Neural progenitor cell (in vitro differentiated cells): ENCODE measurements at regions not wholly inside any gene's neighbourhood (a gene's known extent, or its start where the extent isn't known, plus 50 kb on each side); places are given as distances from the start of the nearest gene placed in this dataset.
A peak's percentile ranks its signal among the peaks of the same experiment; 100 is the strongest.
"Not testable (repeated sequence)": the region's sequence is repeated elsewhere in the genome, so short reads cannot be mapped to it uniquely, and the experiment has no call there.

Source experiments
- DNase-seq: peaks from one replicate; pipeline ENCODE4 v3.0.0-alpha.2; 2016; ENCODE audit warnings: low spot score
- H2AFZ ChIP-seq: fragments of 200-600 bp; sonication (generic); replicated peaks from 2 replicates; pipeline ENCODE4 v1.6.1; 2016; ENCODE audit warnings: antibody characterized with exemption
- H3F3A ChIP-seq: fragments of 200-600 bp; sonication (generic); 2 replicates; pipeline ENCODE4 v1.6.1; 2016; ENCODE audit warnings: antibody characterized with exemption, low read depth
- H3K27ac ChIP-seq: fragments of 200-600 bp; sonication (generic); 2 replicates; pipeline ENCODE4 v1.5.1; 2016; ENCODE audit warnings: mild to moderate bottlenecking
- H3K27me3 ChIP-seq: fragments of 200-600 bp; sonication (generic); 2 replicates; pipeline ENCODE4 v1.6.1; 2016; ENCODE audit warnings: mild to moderate bottlenecking, moderate library complexity
- H3K36me3 ChIP-seq: fragments of 200-600 bp; sonication (generic); 2 replicates; pipeline ENCODE4 v1.5.1; 2016
- H3K4me1 ChIP-seq: fragments of 200-600 bp; sonication (generic); 2 replicates; pipeline ENCODE4 v1.6.1; 2016; ENCODE audit warnings: mixed run types
- H3K4me2 ChIP-seq: fragments of 200-600 bp; sonication (generic); 2 replicates; pipeline ENCODE4 v1.6.1; 2016
- H3K4me3 ChIP-seq: fragments of 200-600 bp; sonication (generic); 2 replicates; pipeline ENCODE4 v1.5.1; 2016
- H3K79me2 ChIP-seq: fragments of 200-600 bp; sonication (generic); 2 replicates; pipeline ENCODE4 v1.6.1; 2016; ENCODE audit warnings: low read depth
- H3K9ac ChIP-seq: fragments of 200-600 bp; sonication (generic); 2 replicates; pipeline ENCODE4 v1.6.1; 2016
- H3K9me3 ChIP-seq: fragments of 200-600 bp; sonication (generic); 2 replicates; pipeline ENCODE4 v1.5.1; 2016; ENCODE audit warnings: low read depth
- H4K20me1 ChIP-seq: fragments of 200-600 bp; sonication (generic); 2 replicates; pipeline ENCODE4 v1.6.1; 2016; ENCODE audit warnings: low read depth
- H3K27ac Mint-ChIP-seq: 3 replicates; pipeline ENCODE4 v1.8.0; 2021; ENCODE audit warnings: mixed read lengths
- H3K27me3 Mint-ChIP-seq: 2 replicates; pipeline ENCODE4 v1.8.0; 2022; ENCODE audit warnings: low read depth, mild to moderate bottlenecking, inconsistent platforms, moderate library complexity, mixed read lengths; ENCODE audit not compliant: insufficient read depth
- H3K36me3 Mint-ChIP-seq: 3 replicates; pipeline ENCODE4 v1.8.0; 2021; ENCODE audit warnings: mixed read lengths
- H3K4me1 Mint-ChIP-seq: 3 replicates; pipeline ENCODE4 v1.8.0; 2021; ENCODE audit warnings: mixed read lengths
- H3K4me3 Mint-ChIP-seq: 3 replicates; pipeline ENCODE4 v1.8.0; 2021; ENCODE audit warnings: mild to moderate bottlenecking, moderate library complexity, mixed read lengths
- H3K9me3 Mint-ChIP-seq: 3 replicates; pipeline ENCODE4 v1.8.0; 2020; ENCODE audit warnings: mixed read lengths
- EZH2 ChIP-seq: fragments of 200-600 bp; sonication (generic); IDR thresholded peaks from 2 replicates; pipeline ENCODE4 v1.6.1; 2017; ENCODE audit warnings: antibody characterized with exemption, mild to moderate bottlenecking, moderate library complexity
- EZH2phosphoT487 ChIP-seq: fragments of 200-600 bp; sonication (generic); IDR thresholded peaks from 2 replicates; pipeline ENCODE4 v1.6.1; 2017; ENCODE audit warnings: antibody characterized with exemption
- TF ChIP-seq, protein P1 (sequence below): fragments of 200-600 bp; sonication (generic); IDR thresholded peaks from 2 replicates; pipeline ENCODE4 v1.5.1; 2017; ENCODE audit warnings: antibody characterized with exemption, mild to moderate bottlenecking

DNA sequence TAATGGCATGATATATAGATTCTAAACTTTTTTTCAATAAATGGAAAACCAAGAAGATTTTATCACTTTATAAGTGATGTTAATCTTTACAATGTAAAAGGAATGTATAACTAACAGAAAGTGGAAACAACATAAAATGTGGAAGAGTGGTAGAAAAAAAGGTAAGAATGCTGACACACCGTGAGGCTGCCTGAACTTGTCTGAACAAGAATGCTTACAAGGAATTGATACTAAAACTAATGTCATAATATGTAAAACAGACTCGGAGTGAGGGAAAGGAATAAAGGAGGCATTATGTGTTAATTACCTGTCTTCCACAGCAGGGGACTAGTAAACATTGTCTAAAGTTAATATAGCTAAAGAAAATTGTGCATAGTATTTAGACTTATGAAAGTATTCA lies 958.8 kb upstream of the TMEFF2 start:
- Mint-ChIP-seq H3K27me3 (no peaks in the 10 kb centered on the region), H3K4me1 (no peaks in the 10 kb centered on the region), H3K27ac (no peak overlapping the region), H3K4me3 (no peak overlapping the region), H3K9me3 (no peaks in the 10 kb centered on the region), H3K36me3 (no peaks in the 10 kb centered on the region)
- Histone ChIP-seq H3K27ac (no peak overlapping the region), H3K27me3 (no peaks in the 10 kb centered on the region), H4K20me1 (no peaks in the 10 kb centered on the region), H3K4me1 (no peaks in the 10 kb centered on the region), H3K4me2 (no peak overlapping the region), H3F3A (no peaks in the 10 kb centered on the region), H3K9ac (no peak overlapping the region), H3K4me3 (no peak overlapping the region), H3K79me2 (no peaks in the 10 kb centered on the region), H3K36me3 (no peaks in the 10 kb centered on the region), H3K9me3 (no peaks in the 10 kb centered on the region), H2AFZ (no peak overlapping the region)
- TF ChIP-seq EZH2 = no peak
- TF ChIP-seq, protein P1, sequence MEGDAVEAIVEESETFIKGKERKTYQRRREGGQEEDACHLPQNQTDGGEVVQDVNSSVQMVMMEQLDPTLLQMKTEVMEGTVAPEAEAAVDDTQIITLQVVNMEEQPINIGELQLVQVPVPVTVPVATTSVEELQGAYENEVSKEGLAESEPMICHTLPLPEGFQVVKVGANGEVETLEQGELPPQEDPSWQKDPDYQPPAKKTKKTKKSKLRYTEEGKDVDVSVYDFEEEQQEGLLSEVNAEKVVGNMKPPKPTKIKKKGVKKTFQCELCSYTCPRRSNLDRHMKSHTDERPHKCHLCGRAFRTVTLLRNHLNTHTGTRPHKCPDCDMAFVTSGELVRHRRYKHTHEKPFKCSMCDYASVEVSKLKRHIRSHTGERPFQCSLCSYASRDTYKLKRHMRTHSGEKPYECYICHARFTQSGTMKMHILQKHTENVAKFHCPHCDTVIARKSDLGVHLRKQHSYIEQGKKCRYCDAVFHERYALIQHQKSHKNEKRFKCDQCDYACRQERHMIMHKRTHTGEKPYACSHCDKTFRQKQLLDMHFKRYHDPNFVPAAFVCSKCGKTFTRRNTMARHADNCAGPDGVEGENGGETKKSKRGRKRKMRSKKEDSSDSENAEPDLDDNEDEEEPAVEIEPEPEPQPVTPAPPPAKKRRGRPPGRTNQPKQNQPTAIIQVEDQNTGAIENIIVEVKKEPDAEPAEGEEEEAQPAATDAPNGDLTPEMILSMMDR = no peak
- no peak for TF ChIP-seq EZH2phosphoT487
- DNase-seq = no peak

DNA sequence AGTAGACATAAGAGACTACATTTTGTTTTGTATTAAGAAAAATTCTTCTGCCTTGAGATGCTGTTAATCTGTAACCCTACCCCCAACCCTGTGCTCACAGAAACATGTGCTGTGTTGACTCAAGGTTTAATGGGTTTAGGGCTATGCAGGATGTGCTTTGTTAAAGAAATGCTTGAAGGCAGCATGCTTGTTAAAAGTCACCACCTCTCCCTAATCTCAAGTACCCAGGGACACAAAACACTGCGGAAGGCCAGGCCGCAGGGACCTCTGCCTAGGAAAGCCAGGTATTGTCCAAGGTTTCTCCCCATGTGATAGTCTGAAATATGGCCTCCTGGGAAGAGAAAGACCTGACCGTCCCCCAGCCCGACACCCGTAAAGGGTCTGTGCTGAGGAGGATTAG lies 947.7 kb upstream of the TMEFF2 start:
- peak; percentile 26 for DNase-seq
- not testable (repeated sequence) for H3K36me3 ChIP-seq, H4K20me1 ChIP-seq, H3K9me3 ChIP-seq, H3K9me3 Mint-ChIP-seq, H3K79me2 ChIP-seq, H3K27ac Mint-ChIP-seq, H3K4me2 ChIP-seq, H3K27me3 Mint-ChIP-seq, H3K4me1 ChIP-seq, H3K27ac ChIP-seq, H3K4me1 Mint-ChIP-seq, H3K4me3 Mint-ChIP-seq, H3K9ac ChIP-seq, H3K36me3 Mint-ChIP-seq, H3F3A ChIP-seq, H3K4me3 ChIP-seq, H2AFZ ChIP-seq, H3K27me3 ChIP-seq

DNA sequence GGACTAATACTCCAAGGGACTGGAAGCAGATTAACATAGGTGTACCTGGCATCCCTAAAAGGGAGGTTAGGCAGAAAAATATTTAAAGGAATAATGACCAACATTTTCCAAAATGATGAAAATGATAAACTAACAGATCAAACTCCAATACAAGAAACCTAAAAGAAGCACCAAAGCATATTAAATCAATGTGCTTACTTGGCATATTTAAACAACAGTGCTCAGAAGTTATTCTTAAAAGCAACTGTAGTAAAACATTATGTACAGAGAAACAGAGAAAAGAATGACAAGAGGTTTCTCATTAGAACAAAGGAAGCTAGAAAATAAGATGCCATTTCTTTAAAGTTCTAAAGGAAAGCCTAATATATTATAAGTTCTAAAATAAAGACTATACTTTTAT lies 947.3 kb upstream of the TMEFF2 start:
- no peaks in the 10 kb centered on the region for H3K4me1 Mint-ChIP-seq
- no peak overlapping the region for H2AFZ ChIP-seq
- no peaks in the 10 kb centered on the region for H3K27me3 ChIP-seq
- H3K4me3 Mint-ChIP-seq = no peak overlapping the region
- TF ChIP-seq, protein P1 = no peak
- no peak for TF ChIP-seq EZH2
- no peak for TF ChIP-seq EZH2phosphoT487
- no peak overlapping the region for H3K4me2 ChIP-seq
- no peaks in the 10 kb centered on the region for H3F3A ChIP-seq
- H3K9me3 ChIP-seq = no peaks in the 10 kb centered on the region
- H3K4me3 ChIP-seq = no peak overlapping the region
- no peak for DNase-seq
- no peaks in the 10 kb centered on the region for H3K4me1 ChIP-seq
- H3K27ac Mint-ChIP-seq = no peak overlapping the region
- H4K20me1 ChIP-seq = no peaks in the 10 kb centered on the region
- H3K79me2 ChIP-seq = no peaks in the 10 kb centered on the region
- H3K27me3 Mint-ChIP-seq = no peaks in the 10 kb centered on the region
- no peak overlapping the region for H3K27ac ChIP-seq
- peaks cover 2% of the 10 kb centered on the region for H3K36me3 Mint-ChIP-seq
- H3K36me3 ChIP-seq = no peaks in the 10 kb centered on the region
- peaks cover 2% of the 10 kb centered on the region for H3K9me3 Mint-ChIP-seq
- H3K9ac ChIP-seq = no peak overlapping the region

DNA sequence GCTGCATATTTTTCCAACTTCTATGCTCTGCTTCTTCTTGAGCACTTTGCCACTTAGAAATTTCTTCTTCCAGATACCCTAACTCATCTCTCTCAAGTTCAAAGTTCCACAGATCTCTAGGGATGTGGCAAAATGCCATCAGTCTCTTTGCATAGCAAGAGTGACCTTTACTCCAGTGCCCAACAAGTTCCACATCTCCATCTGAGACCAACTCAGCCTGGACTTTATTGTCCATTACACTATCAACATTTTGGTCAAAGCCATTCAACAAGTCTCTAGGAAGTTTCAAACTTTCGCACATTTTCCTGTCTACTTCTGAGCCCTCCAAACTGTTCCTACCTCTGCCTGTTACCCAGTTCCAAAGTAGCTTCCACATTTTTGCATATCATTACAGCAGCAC lies 946.2 kb upstream of the TMEFF2 start:
- not testable (repeated sequence) for H3K4me3 ChIP-seq, H4K20me1 ChIP-seq, H3K27ac Mint-ChIP-seq, H3F3A ChIP-seq, H3K4me1 Mint-ChIP-seq, H3K27me3 ChIP-seq, H3K27ac ChIP-seq, H3K4me3 Mint-ChIP-seq, H3K36me3 ChIP-seq, H3K4me2 ChIP-seq, DNase-seq, H3K9me3 Mint-ChIP-seq, H3K79me2 ChIP-seq, H3K4me1 ChIP-seq, H3K9me3 ChIP-seq, H2AFZ ChIP-seq, H3K9ac ChIP-seq, H3K27me3 Mint-ChIP-seq, H3K36me3 Mint-ChIP-seq
